HepG2 (cell line): ENCODE measurements at regions not wholly inside any gene's neighbourhood (a gene's known extent, or its start where the extent isn't known, plus 50 kb on each side); places are given as distances from the start of the nearest gene placed in this dataset.

ENCODE experiments used
- ATAC-seq: fragments of 200-7000 bp; cut with Tn5 transposase; 3 replicates; pipeline ENCODE4 v1.9.1; 2020; ENCODE audit warnings: mild to moderate bottlenecking, moderate library complexity
- BruUV-seq: library from RNA; stranded (reverse); fragments of 400-500 nt; replicated peaks from 2 replicates; lab custom pipeline; 2021; lab: Mats Ljungman, UMichigan
- CTCF ChIA-PET: fragments of 300-600 bp; formaldehyde crosslinking; extraction: SDS; loops from one replicate; lab custom pipeline; 2021; ENCODE audit warnings: low total read pairs, inconsistent platforms, low intra/inter-chr PET ratio; lab: Yijun Ruan, JAX
- POLR2A ChIA-PET: fragments of 350-600 bp; sonication (Branson Sonifier 250); formaldehyde crosslinking; loops from one replicate; lab custom pipeline; 2020; ENCODE audit warnings: antibody characterized with exemption, inconsistent platforms; lab: Yijun Ruan, JAX
- DNase-seq: peaks from one replicate; pipeline ENCODE4 v3.0.0-alpha.2; 2015; ENCODE audit warnings: low spot score
- FAIRE-seq: peaks from 3 replicates; lab custom pipeline; 2011; peaks lifted over from hg19 to GRCh38; lab: Jason Lieb, UNC
- H2AFZ ChIP-seq: one replicate; pipeline ENCODE4 v1.6.1; 2011; ENCODE audit warnings: low read length, inconsistent platforms
- H3K27ac ChIP-seq: fragments of 300-600 bp; 3 replicates; pipeline ENCODE4 v1.8.0; 2011; ENCODE audit warnings: mixed run types, mild to moderate bottlenecking, mixed read lengths, low read length, inconsistent platforms; ENCODE audit not compliant: insufficient read depth; ENCODE audit errors: extremely low read length
- H3K27me3 ChIP-seq, 2 experiments: fragments of 200-600 bp in 1 of 2; 2 replicates in 1 of 2; 3 replicates in 1 of 2; pipeline versions ENCODE4 v1.6.0 to v1.8.0; 2011; ENCODE audit warnings: low read length in 2 of 2, mild to moderate bottlenecking in 2 of 2, moderate library complexity in 2 of 2, inconsistent platforms in 1 of 2; ENCODE audit not compliant: insufficient read depth in 2 of 2, control insufficient read depth in 1 of 2
- H3K36me3 ChIP-seq, 2 experiments: fragments of 200-600 bp in 1 of 2; replicated peaks in 1 of 2; 2 replicates in 1 of 2; 3 replicates in 1 of 2; pipeline versions ENCODE4 v1.5.1 to v1.8.0; 2011; ENCODE audit warnings: low read length in 2 of 2, inconsistent platforms in 1 of 2; ENCODE audit not compliant: insufficient read depth in 2 of 2, control insufficient read depth in 1 of 2
- H3K4me1 ChIP-seq: 2 replicates; pipeline ENCODE4 v1.5.1; 2012; ENCODE audit warnings: low read length, inconsistent platforms; ENCODE audit not compliant: insufficient read depth
- H3K4me2 ChIP-seq: 2 replicates; pipeline ENCODE4 v1.6.0; 2011; ENCODE audit warnings: low read depth, low read length, inconsistent platforms
- H3K4me3 ChIP-seq, 3 experiments: fragments of 200-600 bp in 1 of 3; sonication (generic), shearing (Covaris generic) in 1 of 3; replicated peaks in 1 of 3; 2 replicates each; pipeline ENCODE4 v1.5.1; 2011 to 2016; ENCODE audit warnings: low read length in 3 of 3, inconsistent platforms in 2 of 3, low read depth in 2 of 3, mild to moderate bottlenecking in 2 of 3, control low read depth in 1 of 3, mixed read lengths in 1 of 3; ENCODE audit not compliant: insufficient read depth in 1 of 3
- H3K79me2 ChIP-seq: one replicate; pipeline ENCODE4 v1.6.1; 2011; ENCODE audit warnings: low read length, inconsistent platforms; ENCODE audit not compliant: insufficient read depth
- H3K9ac ChIP-seq: 2 replicates; pipeline ENCODE4 v1.6.0; 2011; ENCODE audit warnings: mild to moderate bottlenecking, low read depth, low read length, inconsistent platforms; ENCODE audit not compliant: insufficient read depth
- H3K9me3 ChIP-seq: 2 replicates; pipeline ENCODE4 v1.5.1; 2012; ENCODE audit warnings: mild to moderate bottlenecking, low read length
- H4K20me1 ChIP-seq: 2 replicates; pipeline ENCODE4 v1.6.0; 2011; ENCODE audit warnings: inconsistent platforms, mild to moderate bottlenecking, low read length, moderate library complexity; ENCODE audit not compliant: insufficient read depth
- ATF2 ChIP-seq: sonication (generic); formaldehyde crosslinking; IDR thresholded peaks from 2 replicates; pipeline ENCODE4 v1.4.0; 2020; ENCODE audit warnings: missing genetic modification reagents
- CENPX ChIP-seq: sonication (generic); formaldehyde crosslinking; IDR thresholded peaks from 2 replicates; pipeline ENCODE4 v1.9.0; 2021; ENCODE audit warnings: mild to moderate bottlenecking, missing genetic modification reagents, moderate library complexity
- CHD4 ChIP-seq: fragments of 200-600 bp; sonication (generic); IDR thresholded peaks from 2 replicates; pipeline ENCODE4 v1.7.0; 2017; ENCODE audit warnings: mild to moderate bottlenecking, low read length, borderline replicate concordance
- FOXP4 ChIP-seq: sonication (generic); formaldehyde crosslinking; IDR thresholded peaks from 2 replicates; pipeline ENCODE4 v1.4.0; 2020; ENCODE audit warnings: missing genetic modification reagents
- GMEB2 ChIP-seq: IDR thresholded peaks from 2 replicates; pipeline ENCODE4 v1.6.1; 2016; ENCODE audit warnings: missing biosample characterization, missing genetic modification reagents, low read depth
- IRF9 ChIP-seq: sonication (generic); formaldehyde crosslinking; IDR thresholded peaks from 2 replicates; pipeline ENCODE4 v1.8.0; 2022; ENCODE audit warnings: missing genetic modification reagents, mild to moderate bottlenecking, borderline replicate concordance
- NFE2L1 ChIP-seq: sonication (generic); formaldehyde crosslinking; IDR thresholded peaks from 2 replicates; pipeline ENCODE4 v1.4.0; 2020; ENCODE audit warnings: missing genetic modification reagents, mild to moderate bottlenecking, borderline replicate concordance
- SRSF4 ChIP-seq: fragments of 200-400 bp; formaldehyde crosslinking; IDR thresholded peaks from one replicate; pipeline ENCODE4 v1.6.1; 2018; ENCODE audit warnings: mild to moderate bottlenecking, low read depth, low read length, moderate library complexity; ENCODE audit not compliant: poor library complexity, severe bottlenecking
- ZBTB14 ChIP-seq: sonication (generic); formaldehyde crosslinking; IDR thresholded peaks from 2 replicates; pipeline ENCODE4 v1.4.0; 2020; ENCODE audit warnings: missing genetic modification reagents
- ZFP41 ChIP-seq: sonication (generic); formaldehyde crosslinking; IDR thresholded peaks from 2 replicates; pipeline ENCODE4 v1.4.0; 2020; ENCODE audit warnings: mild to moderate bottlenecking, missing genetic modification reagents, borderline replicate concordance
- ZNF230 ChIP-seq: sonication (generic); formaldehyde crosslinking; IDR thresholded peaks from 2 replicates; pipeline ENCODE4 v1.4.0; 2020; ENCODE audit warnings: mild to moderate bottlenecking, missing genetic modification reagents
- ZNF709 ChIP-seq: sonication (generic); formaldehyde crosslinking; IDR thresholded peaks from 2 replicates; pipeline ENCODE4 v1.5.0; 2020; ENCODE audit warnings: mild to moderate bottlenecking, missing genetic modification reagents
- ZZZ3 ChIP-seq: sonication (generic); formaldehyde crosslinking; IDR thresholded peaks from 2 replicates; pipeline ENCODE4 v1.4.0; 2020; ENCODE audit warnings: missing genetic modification reagents, mild to moderate bottlenecking, borderline replicate concordance
- WGBS: methylation state at CpG from one replicate; pipeline ENCODE4 v1.1.6; 2017; ENCODE audit warnings: low lambda C conversion rate; 5-methylcytosine and 5-hydroxymethylcytosine counted together
- in situ Hi-C: cut with HindIII; loops from 2 replicates; pipeline ENCODE4 v1.10.0; 2017; ENCODE audit warnings: low pct_unique_long_range_greater_than_20kb; ENCODE audit not compliant: extremely low pct_ligation_motif_present
- intact Hi-C: fragments of 100-400 bp; cut with micrococcal nuclease; formaldehyde crosslinking; loops from one replicate; pipeline ENCODE4 v1.10.0; 2022; ENCODE audit not compliant: unreplicated experiment
- TF ChIP-seq, protein P1 (sequence below): sonication (generic); formaldehyde crosslinking; IDR thresholded peaks from 2 replicates; pipeline ENCODE4 v1.5.0; 2020; ENCODE audit warnings: missing genetic modification reagents, mild to moderate bottlenecking, borderline replicate concordance

GRCh38 chrX:39401483-39402110 is 600.3 kb downstream of the MID1IP1 start:
- intact Hi-C loops (no loop called here), in situ Hi-C loops (no loop called here)
- Histone ChIP-seq H3K27me3 (no peaks in the 10 kb centered on the region), H3K9me3 (no peaks in the 10 kb centered on the region), H3K36me3 (no peaks in the 10 kb centered on the region), H2AFZ (no peak overlapping the region), H4K20me1 (no peaks in the 10 kb centered on the region), H3K4me3 (no peak overlapping the region), H3K4me2 (no peak overlapping the region), H3K27ac (no peak overlapping the region), H3K79me2 (no peaks in the 10 kb centered on the region), H3K9ac (no peak overlapping the region), H3K4me1 (no peaks in the 10 kb centered on the region)
- WGBS, result 17% methylated on average over 1 of the region's 4 CpGs
- FAIRE-seq (no peak), DNase-seq (no peak), ATAC-seq (no peak)
- TF ChIP-seq FOXP4 (CRISPR knock-in tag), result no peak
- TF ChIP-seq ZNF709 (CRISPR knock-in tag), result no peak
- no peak for TF ChIP-seq GMEB2 (CRISPR knock-in tag)
- TF ChIP-seq ZFP41 (CRISPR knock-in tag), result no peak
- no peak for TF ChIP-seq CHD4
- no peak for TF ChIP-seq SRSF4
- TF ChIP-seq, protein P1, sequence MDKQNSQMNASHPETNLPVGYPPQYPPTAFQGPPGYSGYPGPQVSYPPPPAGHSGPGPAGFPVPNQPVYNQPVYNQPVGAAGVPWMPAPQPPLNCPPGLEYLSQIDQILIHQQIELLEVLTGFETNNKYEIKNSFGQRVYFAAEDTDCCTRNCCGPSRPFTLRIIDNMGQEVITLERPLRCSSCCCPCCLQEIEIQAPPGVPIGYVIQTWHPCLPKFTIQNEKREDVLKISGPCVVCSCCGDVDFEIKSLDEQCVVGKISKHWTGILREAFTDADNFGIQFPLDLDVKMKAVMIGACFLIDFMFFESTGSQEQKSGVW (CRISPR knock-in tag), result no peak
- no peak for TF ChIP-seq NFE2L1
- TF ChIP-seq IRF9 (CRISPR knock-in tag), result no peak
- TF ChIP-seq ZNF230 (CRISPR knock-in tag), result no peak
- TF ChIP-seq ZBTB14, result no peak
- TF ChIP-seq CENPX (CRISPR knock-in tag), result no peak
- no peak for TF ChIP-seq ZZZ3 (CRISPR knock-in tag)
- TF ChIP-seq ATF2, result no peak
- CTCF ChIA-PET, result no interaction called here
- BruUV-seq, result no TSS peak
- POLR2A ChIA-PET, result no interaction called here
